HEK293 (cell line): ENCODE measurements at regions not wholly inside any gene's neighbourhood (a gene's known extent, or its start where the extent isn't known, plus 50 kb on each side); places are given as distances from the start of the nearest gene placed in this dataset.

Experiments used
- CTCF ChIA-PET: fragments of 350-600 bp; formaldehyde crosslinking; extraction: SDS; loops from one replicate; lab custom pipeline; 2021; ENCODE audit warnings: antibody characterized with exemption; lab: Yijun Ruan, JAX
- POLR2A ChIA-PET: fragments of 300-600 bp; formaldehyde crosslinking; extraction: SDS; loops from one replicate; lab custom pipeline; 2020; ENCODE audit warnings: antibody characterized with exemption, inconsistent platforms; lab: Yijun Ruan, JAX
- H3K27ac ChIP-seq: fragments of 200-500 bp; sonication (Bioruptor generic); 2 replicates; pipeline ENCODE4 v1.5.1; 2014; ENCODE audit warnings: low read depth, low read length, control low read depth, inconsistent platforms; ENCODE audit errors: extremely low read depth
- H3K36me3 ChIP-seq, 2 experiments: fragments of 200-500 bp in 1 of 2; sonication (Bioruptor generic) in 1 of 2; 1 replicate in 1 of 2; 2 replicates in 1 of 2; pipeline ENCODE4 v1.5.1; 2014 to 2017; ENCODE audit warnings: inconsistent platforms in 2 of 2, low read length in 2 of 2; ENCODE audit not compliant: control insufficient read depth in 2 of 2, insufficient read depth in 1 of 2
- H3K4me1 ChIP-seq: fragments of 200-500 bp; sonication (Bioruptor generic); 2 replicates; pipeline ENCODE4 v1.5.1; 2014; ENCODE audit warnings: mild to moderate bottlenecking, low read length, inconsistent platforms; ENCODE audit not compliant: control insufficient read depth, insufficient read depth
- H3K4me3 ChIP-seq: 2 replicates; pipeline ENCODE4 v1.5.1; 2011; ENCODE audit warnings: low read depth, mild to moderate bottlenecking, control low read depth, low read length, moderate library complexity
- H3K9me3 ChIP-seq: fragments of 200-500 bp; sonication (Bioruptor generic); 2 replicates; pipeline ENCODE4 v1.5.1; 2014; ENCODE audit warnings: low read depth, low read length, inconsistent platforms; ENCODE audit not compliant: control insufficient read depth, insufficient read depth
- EGR2 ChIP-seq: fragments of 450-650 bp; formaldehyde crosslinking; IDR thresholded peaks from 2 replicates; pipeline ENCODE4 v1.5.1; 2016; ENCODE audit warnings: low read depth, missing biosample characterization, missing genetic modification characterization
- HOXA7 ChIP-seq: sonication (generic); formaldehyde crosslinking; IDR thresholded peaks from 2 replicates; pipeline ENCODE4 v1.8.1; 2022; ENCODE audit warnings: missing genetic modification reagents, borderline replicate concordance
- HOXD13 ChIP-seq: sonication (generic); formaldehyde crosslinking; IDR thresholded peaks from 2 replicates; pipeline ENCODE4 v1.8.0; 2022; ENCODE audit warnings: missing genetic modification reagents, borderline replicate concordance
- KLF16 ChIP-seq: fragments of 450-650 bp; formaldehyde crosslinking; IDR thresholded peaks from 2 replicates; pipeline ENCODE4 v1.5.1; 2017; ENCODE audit warnings: missing biosample characterization, missing genetic modification characterization
- MYNN ChIP-seq: fragments of 450-650 bp; formaldehyde crosslinking; IDR thresholded peaks from 2 replicates; pipeline ENCODE4 v1.5.1; 2016; ENCODE audit warnings: missing biosample characterization, missing genetic modification characterization, borderline replicate concordance
- OVOL3 ChIP-seq: fragments of 450-650 bp; formaldehyde crosslinking; IDR thresholded peaks from 2 replicates; pipeline ENCODE4 v1.5.1; 2016; ENCODE audit warnings: missing biosample characterization, missing genetic modification characterization
- SALL2 ChIP-seq: fragments of 450-650 bp; formaldehyde crosslinking; IDR thresholded peaks from 2 replicates; pipeline ENCODE4 v1.5.0; 2017; ENCODE audit warnings: missing biosample characterization, mild to moderate bottlenecking, missing genetic modification characterization, borderline replicate concordance
- SCRT1 ChIP-seq: fragments of 450-650 bp; formaldehyde crosslinking; IDR thresholded peaks from 2 replicates; pipeline ENCODE4 v1.5.1; 2016; ENCODE audit warnings: missing biosample characterization, missing genetic modification characterization, borderline replicate concordance
- TCF7L2 ChIP-seq: IDR thresholded peaks from 2 replicates; pipeline ENCODE4 v1.6.1; 2011; ENCODE audit warnings: low read depth, mild to moderate bottlenecking, inconsistent platforms, low read length, moderate library complexity, borderline replicate concordance
- ZBTB21 ChIP-seq: fragments of 450-650 bp; formaldehyde crosslinking; IDR thresholded peaks from 2 replicates; pipeline ENCODE4 v1.5.1; 2017; ENCODE audit warnings: missing biosample characterization, missing genetic modification characterization
- ZFP41 ChIP-seq: fragments of 450-650 bp; formaldehyde crosslinking; IDR thresholded peaks from 2 replicates; pipeline ENCODE4 v1.5.1; 2016; ENCODE audit warnings: missing biosample characterization, missing genetic modification characterization, borderline replicate concordance
- ZNF138 ChIP-seq: fragments of 450-650 bp; formaldehyde crosslinking; IDR thresholded peaks from 2 replicates; pipeline ENCODE4 v1.5.1; 2016; ENCODE audit warnings: missing biosample characterization, missing genetic modification characterization, borderline replicate concordance
- ZNF184 ChIP-seq: fragments of 450-650 bp; IDR thresholded peaks from 2 replicates; pipeline ENCODE4 v1.5.1; 2018; ENCODE audit warnings: missing biosample characterization, mild to moderate bottlenecking, missing genetic modification characterization
- ZNF214 ChIP-seq: fragments of 450-650 bp; formaldehyde crosslinking; IDR thresholded peaks from 2 replicates; pipeline ENCODE4 v1.5.1; 2017; ENCODE audit warnings: missing biosample characterization, mild to moderate bottlenecking, missing genetic modification characterization, borderline replicate concordance
- ZNF23 ChIP-seq: fragments of 450-650 bp; formaldehyde crosslinking; IDR thresholded peaks from 2 replicates; pipeline ENCODE4 v1.5.1; 2016; ENCODE audit warnings: missing biosample characterization, missing genetic modification characterization, borderline replicate concordance
- ZNF239 ChIP-seq: fragments of 450-650 bp; formaldehyde crosslinking; IDR thresholded peaks from 2 replicates; pipeline ENCODE4 v1.5.1; 2016; ENCODE audit warnings: missing biosample characterization, missing genetic modification characterization
- ZNF302 ChIP-seq: fragments of 450-650 bp; formaldehyde crosslinking; IDR thresholded peaks from 2 replicates; pipeline ENCODE4 v1.5.1; 2016; ENCODE audit warnings: missing biosample characterization, missing genetic modification characterization, low read depth
- ZNF350 ChIP-seq: fragments of 450-650 bp; formaldehyde crosslinking; IDR thresholded peaks from 2 replicates; pipeline ENCODE4 v1.5.0; 2017; ENCODE audit warnings: missing biosample characterization, mild to moderate bottlenecking, missing genetic modification characterization
- ZNF391 ChIP-seq: fragments of 450-650 bp; formaldehyde crosslinking; IDR thresholded peaks from 2 replicates; pipeline ENCODE4 v1.5.1; 2016; ENCODE audit warnings: low read depth, missing biosample characterization, missing genetic modification characterization, borderline replicate concordance
- ZNF555 ChIP-seq: fragments of 450-650 bp; formaldehyde crosslinking; conservative IDR thresholded peaks from 2 replicates; pipeline ENCODE4 v1.5.1; 2017; ENCODE audit warnings: missing biosample characterization, mild to moderate bottlenecking, missing genetic modification characterization, inconsistent platforms
- ZNF561 ChIP-seq: fragments of 450-650 bp; IDR thresholded peaks from 2 replicates; pipeline ENCODE4 v1.5.1; 2018; ENCODE audit warnings: missing biosample characterization, missing genetic modification characterization, borderline replicate concordance
- ZNF777 ChIP-seq: fragments of 450-650 bp; formaldehyde crosslinking; IDR thresholded peaks from 2 replicates; pipeline ENCODE4 v1.5.1; 2017; ENCODE audit warnings: missing biosample characterization, missing genetic modification characterization, borderline replicate concordance
- ZNF792 ChIP-seq: fragments of 450-650 bp; formaldehyde crosslinking; IDR thresholded peaks from 2 replicates; pipeline ENCODE4 v1.5.1; 2016; ENCODE audit warnings: missing biosample characterization, missing genetic modification characterization
- TF ChIP-seq, protein P1 (sequence below): fragments of 450-650 bp; formaldehyde crosslinking; IDR thresholded peaks from 2 replicates; pipeline ENCODE4 v1.5.1; 2017; ENCODE audit warnings: missing biosample characterization, missing genetic modification characterization
- TF ChIP-seq, protein P2 (sequence below): fragments of 450-650 bp; formaldehyde crosslinking; IDR thresholded peaks from 2 replicates; pipeline ENCODE4 v1.5.1; 2016; ENCODE audit warnings: missing biosample characterization, missing genetic modification characterization
- TF ChIP-seq, protein P3 (sequence below): fragments of 450-650 bp; IDR thresholded peaks from 2 replicates; pipeline ENCODE4 v1.5.1; 2018; ENCODE audit warnings: missing biosample characterization, mild to moderate bottlenecking, missing genetic modification characterization
- TF ChIP-seq, protein P4 (sequence below): fragments of 450-650 bp; formaldehyde crosslinking; IDR thresholded peaks from 2 replicates; pipeline ENCODE4 v1.5.1; 2017; ENCODE audit warnings: missing biosample characterization, missing genetic modification characterization

DNA sequence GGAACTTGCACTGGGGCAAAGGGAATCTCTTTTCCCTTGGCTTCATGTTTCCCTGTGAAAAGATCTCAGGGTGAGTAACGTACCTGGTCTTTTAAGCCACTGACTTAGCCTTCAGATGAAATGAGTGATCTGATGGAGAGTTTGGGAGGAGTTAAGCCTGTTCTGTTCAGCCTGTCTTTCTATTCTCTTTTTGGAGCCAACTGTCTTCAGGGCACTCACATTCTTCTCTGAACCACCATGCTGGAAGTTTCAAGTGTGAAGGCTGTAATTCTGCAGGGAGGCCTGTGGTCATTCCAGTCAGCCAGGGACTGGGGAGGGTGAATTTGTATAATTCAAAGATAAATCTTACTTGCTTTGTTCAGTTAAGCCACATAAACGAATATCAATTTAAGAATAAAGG, 722.2 kb upstream of the SEMA6A start:
- POLR2A ChIA-PET, result no interaction called here
- Histone ChIP-seq H3K9me3 (no peaks in the 10 kb centered on the region), H3K36me3 (no peaks in the 10 kb centered on the region), H3K4me1 (no peaks in the 10 kb centered on the region; the same call in 1 of the 2 replicates), H3K4me3 (no peak overlapping the region)
- TF ChIP-seq ZNF239 (no peak), ZNF214 (no peak), KLF16 (tag by site-specific recombination) (no peak), ZNF138 (tag by site-specific recombination) (no peak), OVOL3 (no peak), ZNF561 (tag by site-specific recombination) (no peak), ZNF23 (tag by site-specific recombination) (no peak), ZNF792 (tag by site-specific recombination) (no peak), ZNF350 (tag by site-specific recombination) (no peak)
- TF ChIP-seq, protein P1, sequence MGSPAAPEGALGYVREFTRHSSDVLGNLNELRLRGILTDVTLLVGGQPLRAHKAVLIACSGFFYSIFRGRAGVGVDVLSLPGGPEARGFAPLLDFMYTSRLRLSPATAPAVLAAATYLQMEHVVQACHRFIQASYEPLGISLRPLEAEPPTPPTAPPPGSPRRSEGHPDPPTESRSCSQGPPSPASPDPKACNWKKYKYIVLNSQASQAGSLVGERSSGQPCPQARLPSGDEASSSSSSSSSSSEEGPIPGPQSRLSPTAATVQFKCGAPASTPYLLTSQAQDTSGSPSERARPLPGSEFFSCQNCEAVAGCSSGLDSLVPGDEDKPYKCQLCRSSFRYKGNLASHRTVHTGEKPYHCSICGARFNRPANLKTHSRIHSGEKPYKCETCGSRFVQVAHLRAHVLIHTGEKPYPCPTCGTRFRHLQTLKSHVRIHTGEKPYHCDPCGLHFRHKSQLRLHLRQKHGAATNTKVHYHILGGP, result no peak
- TF ChIP-seq, all 188 proteins: peak for 0
- no peak overlapping the region for H3K27ac ChIP-seq
- CTCF ChIA-PET, result no interaction called here

DNA sequence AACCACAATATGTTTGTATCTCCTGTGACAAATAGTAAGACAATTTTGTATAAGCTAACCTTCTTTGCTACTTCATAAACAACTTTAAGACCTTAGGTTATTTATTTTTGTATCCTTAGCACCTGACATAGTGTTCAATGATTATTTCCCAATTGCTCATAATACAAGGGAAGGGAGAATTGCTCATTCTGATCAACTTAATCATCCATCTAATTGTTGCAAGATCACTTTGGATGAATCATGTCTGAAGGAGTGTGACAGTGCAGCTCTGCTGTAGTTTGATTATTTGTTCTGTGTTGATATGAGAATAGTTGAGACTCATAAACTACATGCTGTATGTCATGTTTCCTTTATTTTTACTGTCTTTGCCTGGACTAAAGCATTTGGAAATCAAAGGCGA, 721.3 kb upstream of the SEMA6A start:
- ChIA-PET CTCF (no interaction called here), POLR2A (no interaction called here)
- TF ChIP-seq ZNF555 (no peak), SCRT1 (no peak), MYNN (tag by site-specific recombination) (no peak), TCF7L2 (no peak), ZNF302 (tag by site-specific recombination) (no peak), EGR2 (tag by site-specific recombination) (no peak), HOXD13 (CRISPR knock-in tag) (no peak), HOXA7 (no peak), ZNF214 (no peak), ZNF350 (tag by site-specific recombination) (no peak), ZFP41 (tag by site-specific recombination) (no peak), SALL2 (tag by site-specific recombination) (no peak), ZNF391 (no peak), ZBTB21 (no peak), ZNF777 (tag by site-specific recombination) (no peak), ZNF184 (tag by site-specific recombination) (no peak)
- TF ChIP-seq, protein P2, sequence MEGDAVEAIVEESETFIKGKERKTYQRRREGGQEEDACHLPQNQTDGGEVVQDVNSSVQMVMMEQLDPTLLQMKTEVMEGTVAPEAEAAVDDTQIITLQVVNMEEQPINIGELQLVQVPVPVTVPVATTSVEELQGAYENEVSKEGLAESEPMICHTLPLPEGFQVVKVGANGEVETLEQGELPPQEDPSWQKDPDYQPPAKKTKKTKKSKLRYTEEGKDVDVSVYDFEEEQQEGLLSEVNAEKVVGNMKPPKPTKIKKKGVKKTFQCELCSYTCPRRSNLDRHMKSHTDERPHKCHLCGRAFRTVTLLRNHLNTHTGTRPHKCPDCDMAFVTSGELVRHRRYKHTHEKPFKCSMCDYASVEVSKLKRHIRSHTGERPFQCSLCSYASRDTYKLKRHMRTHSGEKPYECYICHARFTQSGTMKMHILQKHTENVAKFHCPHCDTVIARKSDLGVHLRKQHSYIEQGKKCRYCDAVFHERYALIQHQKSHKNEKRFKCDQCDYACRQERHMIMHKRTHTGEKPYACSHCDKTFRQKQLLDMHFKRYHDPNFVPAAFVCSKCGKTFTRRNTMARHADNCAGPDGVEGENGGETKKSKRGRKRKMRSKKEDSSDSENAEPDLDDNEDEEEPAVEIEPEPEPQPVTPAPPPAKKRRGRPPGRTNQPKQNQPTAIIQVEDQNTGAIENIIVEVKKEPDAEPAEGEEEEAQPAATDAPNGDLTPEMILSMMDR (tag by site-specific recombination), result no peak
- TF ChIP-seq, protein P3, sequence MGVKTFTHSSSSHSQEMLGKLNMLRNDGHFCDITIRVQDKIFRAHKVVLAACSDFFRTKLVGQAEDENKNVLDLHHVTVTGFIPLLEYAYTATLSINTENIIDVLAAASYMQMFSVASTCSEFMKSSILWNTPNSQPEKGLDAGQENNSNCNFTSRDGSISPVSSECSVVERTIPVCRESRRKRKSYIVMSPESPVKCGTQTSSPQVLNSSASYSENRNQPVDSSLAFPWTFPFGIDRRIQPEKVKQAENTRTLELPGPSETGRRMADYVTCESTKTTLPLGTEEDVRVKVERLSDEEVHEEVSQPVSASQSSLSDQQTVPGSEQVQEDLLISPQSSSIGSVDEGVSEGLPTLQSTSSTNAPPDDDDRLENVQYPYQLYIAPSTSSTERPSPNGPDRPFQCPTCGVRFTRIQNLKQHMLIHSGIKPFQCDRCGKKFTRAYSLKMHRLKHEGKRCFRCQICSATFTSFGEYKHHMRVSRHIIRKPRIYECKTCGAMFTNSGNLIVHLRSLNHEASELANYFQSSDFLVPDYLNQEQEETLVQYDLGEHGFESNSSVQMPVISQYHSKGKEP (tag by site-specific recombination), result no peak
- TF ChIP-seq, protein P4, sequence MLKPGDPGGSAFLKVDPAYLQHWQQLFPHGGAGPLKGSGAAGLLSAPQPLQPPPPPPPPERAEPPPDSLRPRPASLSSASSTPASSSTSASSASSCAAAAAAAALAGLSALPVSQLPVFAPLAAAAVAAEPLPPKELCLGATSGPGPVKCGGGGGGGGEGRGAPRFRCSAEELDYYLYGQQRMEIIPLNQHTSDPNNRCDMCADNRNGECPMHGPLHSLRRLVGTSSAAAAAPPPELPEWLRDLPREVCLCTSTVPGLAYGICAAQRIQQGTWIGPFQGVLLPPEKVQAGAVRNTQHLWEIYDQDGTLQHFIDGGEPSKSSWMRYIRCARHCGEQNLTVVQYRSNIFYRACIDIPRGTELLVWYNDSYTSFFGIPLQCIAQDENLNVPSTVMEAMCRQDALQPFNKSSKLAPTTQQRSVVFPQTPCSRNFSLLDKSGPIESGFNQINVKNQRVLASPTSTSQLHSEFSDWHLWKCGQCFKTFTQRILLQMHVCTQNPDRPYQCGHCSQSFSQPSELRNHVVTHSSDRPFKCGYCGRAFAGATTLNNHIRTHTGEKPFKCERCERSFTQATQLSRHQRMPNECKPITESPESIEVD (tag by site-specific recombination), result no peak
- no peak overlapping the region for H3K4me3 ChIP-seq
- H3K27ac ChIP-seq, result no peak overlapping the region
- H3K9me3 ChIP-seq, result no peaks in the 10 kb centered on the region
- H3K4me1 ChIP-seq, result no peaks in the 10 kb centered on the region; the same call in 1 of the 2 replicates
- H3K36me3 ChIP-seq, result no peaks in the 10 kb centered on the region
